ENCODE measurements at regions not wholly inside any gene's neighbourhood (a gene's known extent, or its start where the extent isn't known, plus 50 kb on each side); places are given as distances from the start of the nearest gene placed in this dataset.

- TF ChIP-seq USF2 (IDR thresholded peaks at IDR 0.05; ENCODE audit: borderline replicate concordance, low read depth, low read length) (no peak), YY1 (IDR thresholded peaks at IDR 0.05; ENCODE audit: low read depth) (no peak), POLR2AphosphoS5 (IDR thresholded peaks at IDR 0.05; ENCODE audit: low read depth, low read length) (no peak), ELF1 (IDR thresholded peaks at IDR 0.05) (no peak), REST (IDR thresholded peaks at IDR 0.05; ENCODE audit: low read depth, low read length) (no peak), CTCF (IDR thresholded peaks at IDR 0.05) (no peak), FOXJ3 (CRISPR knock-in tag; IDR thresholded peaks at IDR 0.05) (no peak), MAX (IDR thresholded peaks at IDR 0.05; ENCODE audit: low read depth) (no peak), FOXM1 (IDR thresholded peaks at IDR 0.05; ENCODE audit: low read depth) (no peak), RCOR1 (IDR thresholded peaks at IDR 0.05; ENCODE audit: low read length) (no peak), SMC3 (IDR thresholded peaks at IDR 0.05; ENCODE audit: low read depth, low read length) (no peak), TCF12 (IDR thresholded peaks at IDR 0.05) (no peak), NRF1 (IDR thresholded peaks at IDR 0.05; ENCODE audit: low read depth, low read length) (no peak)
These were observed 301.7 kb downstream of the BLID start for GRCh38 chr11:121814296-121814695.
